ENCODE measurements at regions not wholly inside any gene's neighbourhood (a gene's known extent, or its start where the extent isn't known, plus 50 kb on each side); places are given as distances from the start of the nearest gene placed in this dataset.
A peak's percentile ranks its signal among the peaks of the same experiment; 100 is the strongest.

DNA sequence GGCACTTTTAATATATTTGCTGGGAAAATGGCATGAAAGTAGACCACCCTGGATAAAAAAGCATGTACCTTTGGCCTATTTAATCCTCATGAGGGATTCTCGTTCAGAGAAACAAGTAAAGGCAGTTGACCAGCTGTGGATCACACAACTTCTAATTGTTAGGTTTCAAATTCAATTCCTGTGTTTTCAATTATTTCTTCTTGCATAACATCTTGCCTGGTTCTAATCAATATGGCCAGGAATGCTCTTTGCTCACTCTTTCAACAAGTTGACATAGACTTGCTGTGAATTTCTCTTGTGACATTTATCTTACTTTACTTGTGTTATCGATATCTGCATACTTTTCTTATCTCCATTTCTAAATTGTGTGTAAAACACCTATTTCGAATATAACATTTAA is 211.8 kb downstream of the SLC7A11 start:
- Mint-ChIP-seq H3K27ac (ENCODE audit: unreplicated experiment) (no peak overlapping the region), H3K27me3 (ENCODE audit: low read depth) (no peaks in the 10 kb centered on the region), H3K4me1 (ENCODE audit: low read depth) (no peaks in the 10 kb centered on the region), H3K4me3 (ENCODE audit: unreplicated experiment) (no peak overlapping the region), H3K36me3 (ENCODE audit: low read depth) (no peaks in the 10 kb centered on the region), H3K9me3 (ENCODE audit: low read depth) (no peaks in the 10 kb centered on the region)
- DNase-seq (ENCODE audit: low spot score), result no peak
- TF ChIP-seq, protein P1, sequence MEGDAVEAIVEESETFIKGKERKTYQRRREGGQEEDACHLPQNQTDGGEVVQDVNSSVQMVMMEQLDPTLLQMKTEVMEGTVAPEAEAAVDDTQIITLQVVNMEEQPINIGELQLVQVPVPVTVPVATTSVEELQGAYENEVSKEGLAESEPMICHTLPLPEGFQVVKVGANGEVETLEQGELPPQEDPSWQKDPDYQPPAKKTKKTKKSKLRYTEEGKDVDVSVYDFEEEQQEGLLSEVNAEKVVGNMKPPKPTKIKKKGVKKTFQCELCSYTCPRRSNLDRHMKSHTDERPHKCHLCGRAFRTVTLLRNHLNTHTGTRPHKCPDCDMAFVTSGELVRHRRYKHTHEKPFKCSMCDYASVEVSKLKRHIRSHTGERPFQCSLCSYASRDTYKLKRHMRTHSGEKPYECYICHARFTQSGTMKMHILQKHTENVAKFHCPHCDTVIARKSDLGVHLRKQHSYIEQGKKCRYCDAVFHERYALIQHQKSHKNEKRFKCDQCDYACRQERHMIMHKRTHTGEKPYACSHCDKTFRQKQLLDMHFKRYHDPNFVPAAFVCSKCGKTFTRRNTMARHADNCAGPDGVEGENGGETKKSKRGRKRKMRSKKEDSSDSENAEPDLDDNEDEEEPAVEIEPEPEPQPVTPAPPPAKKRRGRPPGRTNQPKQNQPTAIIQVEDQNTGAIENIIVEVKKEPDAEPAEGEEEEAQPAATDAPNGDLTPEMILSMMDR (IDR thresholded peaks at IDR 0.05), result no peak

DNA sequence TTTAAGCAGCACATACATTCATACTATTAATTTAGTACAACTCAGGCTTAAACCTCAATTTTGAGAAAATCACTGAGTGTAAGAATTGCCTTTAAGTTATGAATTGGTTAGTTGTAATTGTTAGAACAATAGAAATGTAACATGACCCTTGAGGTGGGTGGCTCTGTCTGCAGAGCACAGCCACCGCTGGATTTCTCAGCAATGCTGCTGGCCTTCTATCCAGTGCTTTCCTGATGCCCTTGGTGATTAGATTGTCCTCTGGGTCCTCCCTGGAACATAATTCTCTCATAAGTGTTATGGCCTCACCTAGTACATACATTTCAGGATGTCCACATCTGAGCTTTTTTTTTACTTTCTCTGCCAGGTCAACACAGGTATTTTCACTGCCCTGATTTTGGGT is 213.2 kb downstream of the SLC7A11 start:
- Mint-ChIP-seq H3K27me3 (ENCODE audit: low read depth) (no peaks in the 10 kb centered on the region), H3K4me3 (ENCODE audit: unreplicated experiment) (no peak overlapping the region), H3K4me1 (ENCODE audit: low read depth) (no peaks in the 10 kb centered on the region), H3K36me3 (ENCODE audit: low read depth) (no peaks in the 10 kb centered on the region), H3K9me3 (ENCODE audit: low read depth) (no peaks in the 10 kb centered on the region), H3K27ac (ENCODE audit: unreplicated experiment) (no peak overlapping the region)
- TF ChIP-seq, protein P1 (IDR thresholded peaks at IDR 0.05), result no peak
- no peak for DNase-seq (ENCODE audit: low spot score)

DNA sequence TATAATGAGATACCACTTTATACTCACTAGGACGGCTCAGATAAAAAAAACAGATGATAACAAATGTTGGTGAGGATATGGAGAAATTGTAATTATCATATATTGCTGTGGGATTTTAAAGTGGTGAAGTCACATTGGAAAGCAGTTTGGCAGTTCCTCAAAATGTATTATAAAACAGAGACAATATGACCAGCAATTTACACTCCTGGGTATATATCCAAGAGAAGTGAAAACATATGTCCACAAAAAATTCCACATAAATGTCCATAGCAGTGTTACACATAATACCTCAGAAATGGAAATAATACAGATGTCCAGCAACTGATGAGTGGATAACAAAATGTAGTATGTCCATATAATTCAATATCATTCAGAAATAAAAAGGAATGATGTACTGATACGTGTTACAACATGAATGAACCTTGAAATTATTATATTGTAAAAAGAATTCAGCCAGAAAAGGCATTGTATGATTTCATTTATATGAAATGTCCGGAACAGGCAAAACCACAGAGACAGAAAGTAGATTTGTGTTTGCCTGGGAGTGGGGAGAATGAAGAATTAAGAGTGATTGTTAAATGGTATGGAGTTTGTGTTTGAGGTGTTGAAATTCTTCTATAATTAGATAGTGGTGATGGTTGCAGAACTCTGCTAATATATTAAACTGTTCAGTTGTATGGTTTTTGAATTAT is 220.9 kb downstream of the SLC7A11 start:
- no peak overlapping the region for H3K4me3 Mint-ChIP-seq (ENCODE audit: unreplicated experiment)
- peaks cover 4% of the 10 kb centered on the region for H3K9me3 Mint-ChIP-seq (ENCODE audit: low read depth)
- no peaks in the 10 kb centered on the region for H3K27me3 Mint-ChIP-seq (ENCODE audit: low read depth)
- no peaks in the 10 kb centered on the region for H3K36me3 Mint-ChIP-seq (ENCODE audit: low read depth)
- TF ChIP-seq, protein P1 (IDR thresholded peaks at IDR 0.05), result no peak
- no peak for DNase-seq (ENCODE audit: low spot score)
- H3K4me1 Mint-ChIP-seq (ENCODE audit: low read depth), result peaks cover 20% of the 10 kb centered on the region
- no peak overlapping the region for H3K27ac Mint-ChIP-seq (ENCODE audit: unreplicated experiment)

DNA sequence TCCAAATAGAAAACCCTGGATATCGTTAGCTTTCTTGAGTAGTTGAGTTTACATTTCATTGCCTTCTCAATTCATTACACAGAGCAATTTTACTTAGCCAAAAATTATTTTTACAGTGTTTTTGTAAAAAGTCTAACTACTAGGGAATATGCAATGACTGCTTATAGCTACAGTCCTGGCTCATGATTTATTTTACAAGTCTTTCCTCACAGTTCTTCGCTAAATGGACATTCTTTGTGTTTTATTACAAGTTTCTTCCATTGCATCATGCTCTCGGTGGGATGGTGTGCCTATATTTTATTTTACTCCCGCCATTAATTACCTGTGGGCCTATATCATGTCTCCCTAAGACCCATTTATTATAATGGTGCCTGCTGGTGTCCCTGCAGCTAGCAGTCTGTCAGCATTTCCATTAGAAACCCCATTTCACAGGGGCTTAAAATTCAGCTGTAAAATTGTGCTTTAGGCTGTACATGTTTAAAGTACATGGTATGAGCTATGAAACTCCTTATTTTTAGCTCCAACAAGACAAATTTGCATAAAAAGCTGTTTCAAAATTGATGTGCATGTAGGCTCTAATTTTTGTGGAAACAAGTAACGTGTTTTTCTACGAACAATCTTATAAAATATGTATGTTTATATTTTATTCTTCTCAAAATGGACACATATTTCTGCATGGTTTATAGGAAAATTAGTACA is 227.4 kb downstream of the SLC7A11 start:
- no peak for DNase-seq (ENCODE audit: low spot score)
- H3K36me3 Mint-ChIP-seq (ENCODE audit: low read depth), result no peaks in the 10 kb centered on the region
- H3K4me3 Mint-ChIP-seq (ENCODE audit: unreplicated experiment), result no peak overlapping the region
- H3K9me3 Mint-ChIP-seq (ENCODE audit: low read depth), result peaks cover 4% of the 10 kb centered on the region
- TF ChIP-seq, protein P1 (IDR thresholded peaks at IDR 0.05), result no peak
- peaks cover 16% of the 10 kb centered on the region for H3K4me1 Mint-ChIP-seq (ENCODE audit: low read depth)
- H3K27me3 Mint-ChIP-seq (ENCODE audit: low read depth), result no peaks in the 10 kb centered on the region
- peak overlapping the region; percentile 27 for H3K27ac Mint-ChIP-seq (ENCODE audit: unreplicated experiment)

DNA sequence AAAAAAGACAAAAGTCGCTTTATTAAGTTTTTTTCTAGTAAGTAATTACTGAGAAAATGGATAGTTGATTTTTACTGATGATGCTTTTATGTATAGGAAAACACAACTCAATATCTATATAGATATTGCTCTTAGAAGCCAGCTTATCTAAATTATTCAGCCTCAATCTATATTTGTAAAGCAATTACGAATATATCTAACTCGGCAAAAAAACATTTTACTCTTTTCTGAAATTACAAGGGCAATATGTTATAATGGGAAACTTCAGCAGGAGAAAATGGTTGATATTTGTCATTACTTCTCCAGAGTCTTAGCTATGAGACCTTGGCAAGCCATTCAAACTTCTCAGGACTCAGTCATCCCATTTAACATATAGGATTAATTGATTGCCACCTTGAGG is 228.5 kb downstream of the SLC7A11 start:
- no peaks in the 10 kb centered on the region for H3K27me3 Mint-ChIP-seq (ENCODE audit: low read depth)
- no peak for DNase-seq (ENCODE audit: low spot score)
- H3K36me3 Mint-ChIP-seq (ENCODE audit: low read depth), result no peaks in the 10 kb centered on the region
- no peak overlapping the region for H3K4me3 Mint-ChIP-seq (ENCODE audit: unreplicated experiment)
- TF ChIP-seq, protein P1 (IDR thresholded peaks at IDR 0.05), result no peak
- no peak overlapping the region for H3K27ac Mint-ChIP-seq (ENCODE audit: unreplicated experiment)
- peaks cover 16% of the 10 kb centered on the region for H3K4me1 Mint-ChIP-seq (ENCODE audit: low read depth)
- peaks cover 3% of the 10 kb centered on the region for H3K9me3 Mint-ChIP-seq (ENCODE audit: low read depth)

All from chondrocyte (in vitro differentiated cells).